HFF-Myc (cell line): ENCODE measurements at regions not wholly inside any gene's neighbourhood (a gene's known extent, or its start where the extent isn't known, plus 50 kb on each side); places are given as distances from the start of the nearest gene placed in this dataset.

Source experiments
- DNase-seq: peaks from one replicate; pipeline ENCODE4 v3.0.0-alpha.2; 2011; ENCODE audit warnings: low read depth; ENCODE audit errors: extremely low read depth
- H3K4me3 ChIP-seq: replicated peaks from 2 replicates; pipeline ENCODE4 v1.5.1; 2011; ENCODE audit warnings: low read depth, mild to moderate bottlenecking, control low read depth, low read length
- TF ChIP-seq, protein P1 (sequence below): IDR thresholded peaks from 2 replicates; pipeline ENCODE4 v1.5.1; 2012; ENCODE audit warnings: mild to moderate bottlenecking, low read depth, low read length, control low read depth; ENCODE audit errors: missing control alignments

DNA sequence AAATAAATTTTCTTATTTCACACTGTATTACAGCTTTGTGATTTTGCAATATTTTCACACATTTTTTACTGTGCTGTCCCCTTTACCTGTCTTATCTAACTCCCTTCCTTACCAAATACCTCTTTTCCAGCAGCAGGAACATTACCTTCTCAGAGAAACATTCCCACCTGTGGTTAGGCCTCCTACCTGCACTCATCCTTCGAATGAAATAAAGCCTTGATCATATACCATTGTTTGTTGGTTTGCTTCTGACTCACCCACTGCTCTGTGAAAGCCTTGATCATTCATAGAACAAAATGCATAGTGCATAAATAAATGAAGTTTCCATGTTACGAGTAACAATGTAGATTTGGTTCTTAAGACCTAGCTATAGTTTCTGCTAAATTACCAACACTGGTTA, 256.3 kb downstream of the ARL4A start:
- H3K4me3 ChIP-seq, result no peak overlapping the region
- TF ChIP-seq, protein P1, sequence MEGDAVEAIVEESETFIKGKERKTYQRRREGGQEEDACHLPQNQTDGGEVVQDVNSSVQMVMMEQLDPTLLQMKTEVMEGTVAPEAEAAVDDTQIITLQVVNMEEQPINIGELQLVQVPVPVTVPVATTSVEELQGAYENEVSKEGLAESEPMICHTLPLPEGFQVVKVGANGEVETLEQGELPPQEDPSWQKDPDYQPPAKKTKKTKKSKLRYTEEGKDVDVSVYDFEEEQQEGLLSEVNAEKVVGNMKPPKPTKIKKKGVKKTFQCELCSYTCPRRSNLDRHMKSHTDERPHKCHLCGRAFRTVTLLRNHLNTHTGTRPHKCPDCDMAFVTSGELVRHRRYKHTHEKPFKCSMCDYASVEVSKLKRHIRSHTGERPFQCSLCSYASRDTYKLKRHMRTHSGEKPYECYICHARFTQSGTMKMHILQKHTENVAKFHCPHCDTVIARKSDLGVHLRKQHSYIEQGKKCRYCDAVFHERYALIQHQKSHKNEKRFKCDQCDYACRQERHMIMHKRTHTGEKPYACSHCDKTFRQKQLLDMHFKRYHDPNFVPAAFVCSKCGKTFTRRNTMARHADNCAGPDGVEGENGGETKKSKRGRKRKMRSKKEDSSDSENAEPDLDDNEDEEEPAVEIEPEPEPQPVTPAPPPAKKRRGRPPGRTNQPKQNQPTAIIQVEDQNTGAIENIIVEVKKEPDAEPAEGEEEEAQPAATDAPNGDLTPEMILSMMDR, result no peak
- no peak for DNase-seq

DNA sequence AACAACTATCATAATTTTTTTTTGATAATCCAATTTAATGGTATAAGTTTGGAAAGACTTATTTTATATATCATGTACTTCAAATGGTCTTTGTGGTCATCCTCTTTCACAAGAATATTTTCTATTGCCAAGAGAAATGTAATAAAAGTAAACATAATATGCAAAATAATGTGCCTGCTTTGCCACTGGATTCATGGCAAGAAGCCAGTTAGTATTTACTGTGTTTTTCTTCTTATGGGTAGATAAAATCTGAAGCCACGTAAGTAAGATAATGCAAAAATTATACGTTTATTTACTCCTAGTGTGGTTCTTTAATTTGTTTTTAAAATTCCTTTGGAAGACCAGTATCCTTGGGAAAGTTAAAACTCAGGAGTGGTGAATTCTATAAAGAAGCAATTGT, 258.5 kb downstream of the ARL4A start:
- TF ChIP-seq, protein P1, result no peak
- DNase-seq, result no peak
- H3K4me3 ChIP-seq, result no peak overlapping the region

DNA sequence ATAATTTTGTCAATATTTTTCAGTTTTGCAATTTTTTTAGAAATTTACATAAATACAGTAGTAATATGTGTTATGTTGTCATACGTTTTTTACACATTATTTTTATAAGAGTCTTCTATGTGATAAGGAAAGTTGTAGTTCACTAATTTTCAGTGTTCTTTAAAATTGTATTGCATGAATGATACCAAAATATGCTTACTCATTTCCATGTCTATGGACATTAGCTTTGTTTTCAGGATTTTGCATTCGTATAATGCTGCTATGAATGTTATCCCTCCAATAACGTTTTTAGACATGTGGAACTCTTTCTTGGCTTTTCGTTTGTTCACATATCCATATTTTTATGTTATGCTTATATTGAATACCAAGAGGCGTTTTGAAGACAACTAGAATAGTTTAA, 260.0 kb downstream of the ARL4A start:
- no peak for DNase-seq
- TF ChIP-seq, protein P1, result no peak
- no peak overlapping the region for H3K4me3 ChIP-seq

DNA sequence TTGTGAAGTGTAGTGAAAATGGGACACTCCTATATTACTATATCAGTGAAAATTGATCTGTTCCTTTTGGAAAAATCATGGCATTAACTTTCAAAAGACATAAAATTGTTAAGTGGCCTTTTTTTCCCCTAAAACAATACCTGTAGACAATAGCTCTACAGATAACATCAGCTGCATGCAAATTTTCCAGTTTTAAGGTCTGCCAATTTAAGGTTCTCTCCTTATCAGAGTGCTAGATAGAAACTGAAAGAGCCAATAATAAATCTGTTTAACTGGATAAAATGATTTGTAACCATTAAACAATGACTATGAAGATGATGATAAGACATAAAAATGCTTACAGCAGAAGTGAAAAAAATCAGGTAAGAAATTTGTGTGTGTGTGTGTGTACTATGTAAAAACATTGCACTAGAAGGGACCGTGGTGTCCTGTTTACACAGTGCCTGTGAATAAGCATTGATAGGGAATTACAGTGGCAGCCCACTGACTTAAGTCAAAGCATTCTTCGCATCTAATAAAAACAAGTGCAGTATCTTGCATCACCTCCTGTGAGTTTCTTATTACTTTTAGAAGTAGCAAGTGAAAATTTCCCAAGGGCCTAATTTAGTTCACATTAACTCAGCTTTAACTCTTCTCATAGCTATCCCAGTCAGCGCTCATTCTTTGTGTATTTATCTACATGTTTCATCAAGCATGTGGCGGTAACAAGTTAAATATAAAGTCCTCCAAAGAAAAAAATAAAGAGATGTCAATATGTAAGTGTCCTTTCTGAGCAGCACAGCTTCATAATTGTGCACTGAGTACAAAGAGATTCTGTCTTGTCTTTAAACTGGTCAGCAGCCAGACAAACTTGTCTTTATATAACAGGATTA, 261.9 kb downstream of the ARL4A start:
- DNase-seq, result no peak
- TF ChIP-seq, protein P1, result no peak
- H3K4me3 ChIP-seq, result no peak overlapping the region

DNA sequence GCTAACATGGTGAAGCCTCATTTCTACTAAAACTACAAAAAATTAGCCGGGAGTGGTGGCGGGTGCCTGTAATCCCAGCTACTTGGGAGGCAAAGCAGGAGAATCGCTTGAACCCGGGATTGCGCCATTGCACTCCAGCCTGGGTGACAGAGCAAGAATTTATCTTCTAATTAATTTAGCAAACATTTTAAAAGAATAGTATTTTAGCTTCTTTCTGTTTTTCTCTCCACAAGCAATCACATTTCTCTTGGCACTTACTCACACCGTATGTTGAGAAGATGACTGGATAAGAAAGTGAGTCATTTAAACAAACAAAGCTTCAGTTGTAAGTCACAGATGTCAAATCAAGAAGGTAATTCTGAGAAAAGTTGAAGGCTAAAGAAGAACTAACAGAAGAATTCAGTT, 264.0 kb downstream of the ARL4A start:
- TF ChIP-seq, protein P1, result no peak
- DNase-seq, result peak; percentile 7
- no peak overlapping the region for H3K4me3 ChIP-seq

DNA sequence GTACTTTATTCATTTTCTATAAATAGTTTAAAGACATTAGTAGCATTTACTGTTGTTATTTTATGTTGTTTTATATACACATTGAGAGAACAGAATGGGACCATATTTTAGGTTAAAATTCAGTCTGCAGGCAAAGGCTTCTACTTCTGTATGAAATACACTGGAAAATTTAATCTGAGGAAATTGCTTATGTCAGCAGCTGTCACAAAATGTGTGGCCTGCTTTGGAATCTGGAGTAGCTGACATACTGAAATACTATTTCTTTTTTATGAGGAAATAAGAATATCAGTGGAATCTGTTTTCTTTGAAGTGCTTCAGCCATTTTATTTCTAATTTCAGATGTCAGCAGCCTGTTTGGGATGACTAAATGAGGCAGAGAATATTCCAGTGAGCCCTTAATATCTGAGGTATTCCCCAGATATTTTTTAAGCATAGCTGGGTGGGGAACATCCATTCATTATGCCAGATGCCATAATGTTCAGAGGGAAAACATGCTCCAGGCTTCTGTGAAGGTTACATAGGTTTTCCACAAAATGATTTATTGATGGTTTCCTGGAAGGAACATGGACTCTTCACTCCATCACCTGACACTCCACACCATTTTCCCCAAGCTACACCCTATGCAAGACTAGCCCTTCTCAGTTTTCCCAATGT, 267.1 kb downstream of the ARL4A start:
- TF ChIP-seq, protein P1, result no peak
- no peak overlapping the region for H3K4me3 ChIP-seq

More for the DNA sequence above, 267.1 kb downstream of the ARL4A start:
- DNase-seq, result no peak
